GM12878 (cell line): ENCODE measurements at regions not wholly inside any gene's neighbourhood (a gene's known extent, or its start where the extent isn't known, plus 50 kb on each side); places are given as distances from the start of the nearest gene placed in this dataset.

ENCODE experiments used
- ATAC-seq: fragments of 200-7000 bp; cut with Tn5 transposase; 3 replicates; pipeline ENCODE4 v1.9.1; 2020; ENCODE audit warnings: mild to moderate bottlenecking, moderate library complexity
- BruUV-seq: library from RNA; stranded (reverse); fragments of 400-500 nt; replicated peaks from 2 replicates; lab custom pipeline; 2021; lab: Mats Ljungman, UMichigan
- CTCF ChIA-PET: fragments of 300-600 bp; sonication (Branson Sonifier 250); formaldehyde crosslinking; extraction: SDS; loops from one replicate; lab custom pipeline; 2021; ENCODE audit warnings: inconsistent platforms; lab: Yijun Ruan, JAX
- POLR2A ChIA-PET: fragments of 350-600 bp; formaldehyde crosslinking; extraction: SDS; loops from one replicate; lab custom pipeline; 2021; ENCODE audit warnings: inconsistent platforms; lab: Charles Lee
- RAD21 ChIA-PET: fragments of 300-600 bp; sonication (Branson Sonifier 250); formaldehyde crosslinking; loops from one replicate; lab custom pipeline; 2023; ENCODE audit warnings: antibody characterized with exemption; ENCODE audit not compliant: unreplicated experiment; lab: Charles Lee
- SMC1A ChIA-PET: fragments of 300-600 bp; sonication (Branson Sonifier 250); formaldehyde crosslinking; loops from one replicate; lab custom pipeline; 2023; ENCODE audit not compliant: unreplicated experiment, uncharacterized antibody; lab: Charles Lee
- DNase-seq: peaks from one replicate; pipeline ENCODE4 v3.0.0-alpha.2; 2011; ENCODE audit warnings: low read depth, low spot score
- FAIRE-seq: peaks from 3 replicates; lab custom pipeline; 2011; peaks lifted over from hg19 to GRCh38; lab: Jason Lieb, UNC
- H2AFZ ChIP-seq: 2 replicates; pipeline ENCODE4 v1.6.0; 2011; ENCODE audit warnings: low read depth, low read length, control low read depth; ENCODE audit not compliant: control insufficient read depth
- H3K27ac ChIP-seq: 2 replicates; pipeline ENCODE4 v1.5.1; 2011; ENCODE audit warnings: control low read depth; ENCODE audit not compliant: control insufficient read depth, insufficient read depth
- H3K27me3 ChIP-seq, 2 experiments: replicated peaks in 1 of 2; 2 replicates each; pipeline versions ENCODE4 v1.6.0 to v1.6.1; 2011; ENCODE audit warnings: low read length in 1 of 2; ENCODE audit not compliant: control insufficient read depth in 2 of 2, insufficient read depth in 2 of 2
- H3K36me3 ChIP-seq, 2 experiments: 2 replicates each; pipeline ENCODE4 v1.5.1; 2011; ENCODE audit warnings: low read length in 1 of 2; ENCODE audit not compliant: control insufficient read depth in 2 of 2, insufficient read depth in 2 of 2
- H3K4me1 ChIP-seq: 2 replicates; pipeline ENCODE4 v1.6.1; 2011; ENCODE audit warnings: mild to moderate bottlenecking, low read length, moderate library complexity, mixed read lengths; ENCODE audit not compliant: control insufficient read depth, insufficient read depth
- H3K4me2 ChIP-seq: 2 replicates; pipeline ENCODE4 v1.6.0; 2011; ENCODE audit warnings: control low read depth; ENCODE audit not compliant: control insufficient read depth, insufficient read depth
- H3K4me3 ChIP-seq: fragments of 200-600 bp; sonication (generic); 2 replicates; pipeline ENCODE4 v1.5.1; 2016
- H3K79me2 ChIP-seq: 2 replicates; pipeline ENCODE4 v1.6.0; 2011; ENCODE audit warnings: low read length; ENCODE audit not compliant: control insufficient read depth, insufficient read depth
- H3K9ac ChIP-seq: 2 replicates; pipeline ENCODE4 v1.8.0; 2011; ENCODE audit warnings: low read length, control low read depth, mixed read lengths; ENCODE audit not compliant: control insufficient read depth, insufficient read depth
- H3K9me3 ChIP-seq: replicated peaks from 3 replicates; pipeline ENCODE4 v1.5.1; 2011; ENCODE audit warnings: mild to moderate bottlenecking, low read length; ENCODE audit not compliant: control insufficient read depth, insufficient read depth
- H4K20me1 ChIP-seq: 2 replicates; pipeline ENCODE4 v1.6.0; 2011; ENCODE audit not compliant: control insufficient read depth, insufficient read depth
- BMI1 ChIP-seq: fragments of 450-650 bp; IDR thresholded peaks from 2 replicates; pipeline ENCODE4 v1.6.1; 2016; ENCODE audit warnings: mild to moderate bottlenecking, moderate library complexity, borderline replicate concordance
- IRF4 ChIP-seq: IDR thresholded peaks from 2 replicates; pipeline ENCODE4 v1.6.1; 2011; ENCODE audit warnings: low read depth, low read length
- RAD51 ChIP-seq: fragments of 450-650 bp; IDR thresholded peaks from 2 replicates; pipeline ENCODE4 v1.6.1; 2016; ENCODE audit warnings: moderate library complexity, mild to moderate bottlenecking, inconsistent platforms
- SMARCA5 ChIP-seq: fragments of 450-650 bp; IDR thresholded peaks from 2 replicates; pipeline ENCODE4 v1.6.1; 2017; ENCODE audit warnings: mild to moderate bottlenecking
- STAT3 ChIP-seq: IDR thresholded peaks from 2 replicates; pipeline ENCODE4 v1.6.1; 2011; ENCODE audit warnings: low read depth, low read length, improper control_type of control experiment
- TAF1 ChIP-seq: IDR thresholded peaks from 2 replicates; pipeline ENCODE4 v1.6.1; 2011; ENCODE audit warnings: mild to moderate bottlenecking, low read depth, low read length, borderline replicate concordance
- ZNF384 ChIP-seq: IDR thresholded peaks from 2 replicates; pipeline ENCODE4 v1.6.1; 2012; ENCODE audit warnings: low read depth, mild to moderate bottlenecking, low read length, improper control_type of control experiment, borderline replicate concordance
- ZSCAN29 ChIP-seq: fragments of 450-650 bp; IDR thresholded peaks from 2 replicates; pipeline ENCODE4 v1.6.1; 2017; ENCODE audit warnings: mild to moderate bottlenecking, moderate library complexity
- WGBS: methylation state at CpG from one replicate; pipeline ENCODE4 v1.1.6; 2016; ENCODE audit warnings: low lambda C conversion rate; ENCODE audit not compliant: insufficient replicate concordance, insufficient coverage; ENCODE audit errors: missing lambda C conversion rate; 5-methylcytosine and 5-hydroxymethylcytosine counted together
- in situ Hi-C: fragments of 300-500 bp; cut with MboI; formaldehyde crosslinking; loops from 9 replicates; pipeline ENCODE4 v1.14.3; 2018; ENCODE audit warnings: mixed read lengths
- intact Hi-C: fragments of 100-400 bp; cut with micrococcal nuclease; formaldehyde crosslinking; loops from one replicate; pipeline ENCODE4 v1.14.2; 2022; ENCODE audit not compliant: unreplicated experiment
- TF ChIP-seq, protein P1 (sequence below): fragments of 450-650 bp; conservative IDR thresholded peaks from 2 replicates; pipeline ENCODE4 v1.6.1; 2017; ENCODE audit warnings: mild to moderate bottlenecking, moderate library complexity
- TF ChIP-seq, protein P2 (sequence below): fragments of 450-650 bp; IDR thresholded peaks from 2 replicates; pipeline ENCODE4 v1.6.1; 2017; ENCODE audit warnings: borderline replicate concordance
- TF ChIP-seq, protein P3 (sequence below): IDR thresholded peaks from 2 replicates; pipeline ENCODE4 v1.6.1; 2011; ENCODE audit warnings: borderline replicate concordance, low read depth, mild to moderate bottlenecking, moderate library complexity, mixed read lengths, low read length; ENCODE audit not compliant: insufficient read depth; ENCODE audit errors: extremely low read length
- TF ChIP-seq, protein P4 (sequence below): IDR thresholded peaks from 2 replicates; pipeline ENCODE4 v1.6.1; 2012; ENCODE audit warnings: low read depth, low read length, improper control_type of control experiment

DNA sequence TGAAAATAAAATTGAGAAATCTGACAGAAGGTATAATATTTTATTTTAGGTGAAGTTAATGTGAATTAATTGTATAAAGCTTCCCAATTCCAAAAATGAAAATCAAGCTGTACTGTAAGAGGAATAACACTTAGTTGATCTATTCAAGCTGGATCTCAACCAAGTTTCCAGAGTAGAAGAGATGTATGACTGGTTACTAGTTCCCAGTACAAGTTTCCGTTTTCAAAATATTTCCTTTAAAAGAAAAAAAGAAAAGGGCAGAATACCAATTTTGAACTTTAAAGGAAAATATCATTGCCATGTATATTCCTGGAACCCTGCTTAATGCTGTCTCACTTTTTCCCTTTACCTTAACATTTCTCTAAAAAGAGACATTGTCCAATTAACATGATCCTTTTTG lies 308.5 kb downstream of the IRS1 start:
- no TSS peak for BruUV-seq
- no peaks in the 10 kb centered on the region; the same call in 1 of the 2 replicates for H3K4me1 ChIP-seq
- 59% methylated on average over 1 of the region's 1 CpG for WGBS
- ChIA-PET SMC1A (interaction anchor here (1.0 kb wide), 1 partner anchor 28 kb away, joined by 3 read pairs; no protein-coding TSS in a partner anchor), CTCF (no interaction called here), POLR2A (no interaction called here), RAD21 (no interaction called here)
- no peaks in the 10 kb centered on the region for H3K36me3 ChIP-seq
- intact Hi-C loops (no loop called here), in situ Hi-C loops (no loop called here)
- DNase-seq = no peak
- no peaks in the 10 kb centered on the region for H3K27me3 ChIP-seq
- no peak overlapping the region for H3K27ac ChIP-seq
- H3K9me3 ChIP-seq = no peaks in the 10 kb centered on the region
- no peak overlapping the region for H2AFZ ChIP-seq
- H3K79me2 ChIP-seq = no peaks in the 10 kb centered on the region
- H3K4me2 ChIP-seq = no peak overlapping the region
- TF ChIP-seq TAF1 = no peak
- TF ChIP-seq ZNF384 = no peak
- TF ChIP-seq, protein P1, sequence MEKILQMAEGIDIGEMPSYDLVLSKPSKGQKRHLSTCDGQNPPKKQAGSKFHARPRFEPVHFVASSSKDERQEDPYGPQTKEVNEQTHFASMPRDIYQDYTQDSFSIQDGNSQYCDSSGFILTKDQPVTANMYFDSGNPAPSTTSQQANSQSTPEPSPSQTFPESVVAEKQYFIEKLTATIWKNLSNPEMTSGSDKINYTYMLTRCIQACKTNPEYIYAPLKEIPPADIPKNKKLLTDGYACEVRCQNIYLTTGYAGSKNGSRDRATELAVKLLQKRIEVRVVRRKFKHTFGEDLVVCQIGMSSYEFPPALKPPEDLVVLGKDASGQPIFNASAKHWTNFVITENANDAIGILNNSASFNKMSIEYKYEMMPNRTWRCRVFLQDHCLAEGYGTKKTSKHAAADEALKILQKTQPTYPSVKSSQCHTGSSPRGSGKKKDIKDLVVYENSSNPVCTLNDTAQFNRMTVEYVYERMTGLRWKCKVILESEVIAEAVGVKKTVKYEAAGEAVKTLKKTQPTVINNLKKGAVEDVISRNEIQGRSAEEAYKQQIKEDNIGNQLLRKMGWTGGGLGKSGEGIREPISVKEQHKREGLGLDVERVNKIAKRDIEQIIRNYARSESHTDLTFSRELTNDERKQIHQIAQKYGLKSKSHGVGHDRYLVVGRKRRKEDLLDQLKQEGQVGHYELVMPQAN = no peak
- TF ChIP-seq BMI1 = no peak
- TF ChIP-seq, protein P2, sequence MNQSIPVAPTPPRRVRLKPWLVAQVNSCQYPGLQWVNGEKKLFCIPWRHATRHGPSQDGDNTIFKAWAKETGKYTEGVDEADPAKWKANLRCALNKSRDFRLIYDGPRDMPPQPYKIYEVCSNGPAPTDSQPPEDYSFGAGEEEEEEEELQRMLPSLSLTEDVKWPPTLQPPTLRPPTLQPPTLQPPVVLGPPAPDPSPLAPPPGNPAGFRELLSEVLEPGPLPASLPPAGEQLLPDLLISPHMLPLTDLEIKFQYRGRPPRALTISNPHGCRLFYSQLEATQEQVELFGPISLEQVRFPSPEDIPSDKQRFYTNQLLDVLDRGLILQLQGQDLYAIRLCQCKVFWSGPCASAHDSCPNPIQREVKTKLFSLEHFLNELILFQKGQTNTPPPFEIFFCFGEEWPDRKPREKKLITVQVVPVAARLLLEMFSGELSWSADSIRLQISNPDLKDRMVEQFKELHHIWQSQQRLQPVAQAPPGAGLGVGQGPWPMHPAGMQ = no peak
- TF ChIP-seq, protein P3, sequence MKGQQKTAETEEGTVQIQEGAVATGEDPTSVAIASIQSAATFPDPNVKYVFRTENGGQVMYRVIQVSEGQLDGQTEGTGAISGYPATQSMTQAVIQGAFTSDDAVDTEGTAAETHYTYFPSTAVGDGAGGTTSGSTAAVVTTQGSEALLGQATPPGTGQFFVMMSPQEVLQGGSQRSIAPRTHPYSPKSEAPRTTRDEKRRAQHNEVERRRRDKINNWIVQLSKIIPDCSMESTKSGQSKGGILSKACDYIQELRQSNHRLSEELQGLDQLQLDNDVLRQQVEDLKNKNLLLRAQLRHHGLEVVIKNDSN = no peak
- no peak for TF ChIP-seq STAT3
- no peak for TF ChIP-seq ZSCAN29
- no peak for TF ChIP-seq SMARCA5
- TF ChIP-seq, protein P4, sequence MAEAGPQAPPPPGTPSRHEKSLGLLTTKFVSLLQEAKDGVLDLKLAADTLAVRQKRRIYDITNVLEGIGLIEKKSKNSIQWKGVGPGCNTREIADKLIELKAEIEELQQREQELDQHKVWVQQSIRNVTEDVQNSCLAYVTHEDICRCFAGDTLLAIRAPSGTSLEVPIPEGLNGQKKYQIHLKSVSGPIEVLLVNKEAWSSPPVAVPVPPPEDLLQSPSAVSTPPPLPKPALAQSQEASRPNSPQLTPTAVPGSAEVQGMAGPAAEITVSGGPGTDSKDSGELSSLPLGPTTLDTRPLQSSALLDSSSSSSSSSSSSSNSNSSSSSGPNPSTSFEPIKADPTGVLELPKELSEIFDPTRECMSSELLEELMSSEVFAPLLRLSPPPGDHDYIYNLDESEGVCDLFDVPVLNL = no peak
- TF ChIP-seq RAD51 = no peak
- no peak for TF ChIP-seq IRF4
- no peak overlapping the region for H3K4me3 ChIP-seq
- FAIRE-seq = no peak
- no peak for ATAC-seq
- H4K20me1 ChIP-seq = no peaks in the 10 kb centered on the region
- no peak overlapping the region for H3K9ac ChIP-seq
